ENCODE measurements at regions not wholly inside any gene's neighbourhood (a gene's known extent, or its start where the extent isn't known, plus 50 kb on each side); places are given as distances from the start of the nearest gene placed in this dataset.

DNA sequence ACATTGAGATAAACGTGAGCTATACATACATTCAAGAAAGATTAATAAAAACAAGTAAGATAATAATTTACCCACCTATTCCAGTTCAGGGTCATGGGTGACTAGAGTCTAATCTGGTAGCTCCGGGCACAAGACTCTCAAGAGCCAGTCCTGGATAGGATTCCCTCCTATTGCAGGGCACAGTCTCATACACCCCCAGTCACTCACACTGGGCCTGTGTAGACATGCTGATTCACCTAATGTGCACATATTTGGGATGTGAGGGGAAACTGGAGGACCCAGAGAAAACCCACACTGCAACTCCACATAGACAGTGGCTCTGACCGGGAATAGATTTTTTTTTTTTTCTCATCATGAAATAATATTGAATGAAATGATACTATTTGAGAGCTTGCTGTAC lies 81.5 kb upstream of the THUMPD2 start:
- in situ Hi-C loops (cut with HindIII; ENCODE audit: low sequenced_read_pairs): no loop called here
- TF ChIP-seq, protein P1, sequence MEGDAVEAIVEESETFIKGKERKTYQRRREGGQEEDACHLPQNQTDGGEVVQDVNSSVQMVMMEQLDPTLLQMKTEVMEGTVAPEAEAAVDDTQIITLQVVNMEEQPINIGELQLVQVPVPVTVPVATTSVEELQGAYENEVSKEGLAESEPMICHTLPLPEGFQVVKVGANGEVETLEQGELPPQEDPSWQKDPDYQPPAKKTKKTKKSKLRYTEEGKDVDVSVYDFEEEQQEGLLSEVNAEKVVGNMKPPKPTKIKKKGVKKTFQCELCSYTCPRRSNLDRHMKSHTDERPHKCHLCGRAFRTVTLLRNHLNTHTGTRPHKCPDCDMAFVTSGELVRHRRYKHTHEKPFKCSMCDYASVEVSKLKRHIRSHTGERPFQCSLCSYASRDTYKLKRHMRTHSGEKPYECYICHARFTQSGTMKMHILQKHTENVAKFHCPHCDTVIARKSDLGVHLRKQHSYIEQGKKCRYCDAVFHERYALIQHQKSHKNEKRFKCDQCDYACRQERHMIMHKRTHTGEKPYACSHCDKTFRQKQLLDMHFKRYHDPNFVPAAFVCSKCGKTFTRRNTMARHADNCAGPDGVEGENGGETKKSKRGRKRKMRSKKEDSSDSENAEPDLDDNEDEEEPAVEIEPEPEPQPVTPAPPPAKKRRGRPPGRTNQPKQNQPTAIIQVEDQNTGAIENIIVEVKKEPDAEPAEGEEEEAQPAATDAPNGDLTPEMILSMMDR (IDR thresholded peaks at IDR 0.05; ENCODE audit: low read depth, low read length, missing control alignments): no peak
- no peak for DNase-seq (ENCODE audit: low read depth)
- no peak overlapping the region for H3K4me3 ChIP-seq (ENCODE audit: low read depth, low read length)

DNA sequence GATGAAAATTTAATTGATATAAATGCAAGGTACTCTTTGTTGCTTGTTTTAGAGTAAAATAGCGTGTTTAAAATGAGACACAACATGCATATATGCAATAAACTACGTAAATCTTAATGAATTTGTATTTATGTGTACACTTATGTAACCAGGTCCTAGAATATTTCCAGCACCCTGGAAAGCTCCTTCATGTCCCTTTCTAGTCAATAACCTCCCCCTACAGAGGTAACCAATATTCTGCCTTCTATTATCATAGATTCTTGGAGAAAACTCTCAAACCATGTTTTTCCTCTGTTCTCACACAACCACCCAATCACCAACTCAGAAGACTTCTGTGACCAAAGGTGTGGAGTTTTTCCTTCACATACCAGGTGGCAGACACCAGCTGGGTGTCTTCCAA lies 79.6 kb upstream of the THUMPD2 start:
- in situ Hi-C loops (cut with HindIII; ENCODE audit: low sequenced_read_pairs): no loop called here
- TF ChIP-seq, protein P1 (IDR thresholded peaks at IDR 0.05; ENCODE audit: low read depth, low read length, missing control alignments): no peak
- no peak overlapping the region for H3K4me3 ChIP-seq (ENCODE audit: low read depth, low read length)
- DNase-seq (ENCODE audit: low read depth): no peak

DNA sequence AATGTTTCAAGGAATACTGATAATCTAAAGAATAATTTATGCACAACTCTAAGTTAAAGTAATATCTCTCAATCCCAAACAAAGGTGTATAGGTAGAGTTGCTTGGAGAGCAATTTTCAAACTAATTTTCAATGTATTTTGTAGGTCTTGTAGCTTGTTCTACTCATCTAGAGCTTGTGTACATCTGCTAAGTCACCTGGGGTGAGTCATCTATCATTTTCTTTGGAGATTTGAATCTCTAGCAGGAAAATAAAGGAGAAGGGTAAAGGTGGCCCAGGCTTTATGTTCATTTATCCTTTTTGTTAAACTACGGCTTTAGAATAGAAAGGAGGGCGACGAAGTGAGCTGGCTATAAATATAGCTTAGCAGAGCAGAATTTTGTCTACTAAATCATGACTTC lies 76.8 kb upstream of the THUMPD2 start:
- TF ChIP-seq, protein P1 (IDR thresholded peaks at IDR 0.05; ENCODE audit: low read depth, low read length, missing control alignments): no peak
- DNase-seq (ENCODE audit: low read depth): no peak
- H3K4me3 ChIP-seq (ENCODE audit: low read depth, low read length): no peak overlapping the region
- in situ Hi-C loops (cut with HindIII; ENCODE audit: low sequenced_read_pairs): no loop called here

DNA sequence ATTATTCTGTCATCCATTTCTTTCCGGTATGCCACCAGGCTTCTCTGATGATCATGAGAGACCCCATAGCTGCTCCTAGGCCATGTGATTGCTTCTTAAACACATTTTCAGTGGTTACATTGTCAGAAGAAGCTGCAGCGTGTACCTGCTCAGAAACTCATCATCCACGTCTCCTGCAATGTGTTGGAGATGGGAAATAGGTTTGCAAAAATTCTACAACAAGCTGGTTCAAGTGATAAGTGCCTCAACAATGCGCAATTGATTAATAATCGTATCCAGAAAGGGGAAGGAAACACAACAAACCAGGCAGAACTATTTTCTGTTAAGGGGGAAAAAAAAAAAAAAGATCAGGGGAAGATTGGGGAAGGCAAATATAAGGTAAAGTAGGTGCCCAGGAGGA lies 75.7 kb upstream of the THUMPD2 start:
- no peak for DNase-seq (ENCODE audit: low read depth)
- in situ Hi-C loops (cut with HindIII; ENCODE audit: low sequenced_read_pairs): no loop called here
- TF ChIP-seq, protein P1 (IDR thresholded peaks at IDR 0.05; ENCODE audit: low read depth, low read length, missing control alignments): no peak
- no peak overlapping the region for H3K4me3 ChIP-seq (ENCODE audit: low read depth, low read length)

DNA sequence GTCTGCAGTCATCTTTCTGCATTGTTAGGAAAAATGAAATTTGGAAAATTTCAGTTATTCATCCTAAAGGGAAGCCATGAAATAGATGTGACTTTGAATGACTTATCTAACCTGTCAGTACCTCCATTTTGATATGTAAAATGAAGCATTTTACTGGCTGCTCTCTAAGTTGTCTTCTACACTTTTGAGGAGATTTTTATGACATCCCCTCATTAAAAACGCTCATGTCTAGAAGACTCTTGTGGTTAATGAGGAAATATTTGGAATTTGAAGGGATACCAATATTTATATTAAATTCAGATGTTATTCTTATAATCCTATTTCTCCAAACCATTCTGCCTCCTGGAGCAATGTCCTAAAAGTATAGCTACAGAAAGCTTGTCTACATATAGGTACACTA lies 73.8 kb upstream of the THUMPD2 start:
- H3K4me3 ChIP-seq (ENCODE audit: low read depth, low read length): no peak overlapping the region
- TF ChIP-seq, protein P1 (IDR thresholded peaks at IDR 0.05; ENCODE audit: low read depth, low read length, missing control alignments): no peak
- in situ Hi-C loops (cut with HindIII; ENCODE audit: low sequenced_read_pairs): no loop called here
- DNase-seq (ENCODE audit: low read depth): no peak

DNA sequence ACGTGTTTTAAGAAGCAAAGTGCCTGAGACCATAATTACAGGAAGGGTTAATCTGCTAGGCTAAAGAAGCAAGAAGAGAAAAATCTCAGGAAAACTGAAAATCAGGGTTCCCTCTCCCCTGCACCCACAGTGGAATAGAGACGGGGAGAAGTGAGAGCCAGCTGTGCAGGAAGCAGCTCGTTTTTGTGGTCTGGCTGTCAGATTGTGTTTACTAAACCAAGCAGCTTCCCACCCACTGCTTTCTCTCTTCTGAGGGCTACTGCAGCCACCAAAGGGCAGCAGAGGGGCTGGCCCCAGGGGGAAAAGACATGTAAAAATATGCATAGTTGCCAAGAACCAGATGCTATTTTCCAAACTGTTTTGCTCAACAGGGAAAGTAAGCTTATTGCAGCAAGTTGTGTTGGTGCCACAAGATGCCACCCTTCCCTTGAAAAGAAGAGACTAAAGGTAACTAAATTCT lies 72.6 kb upstream of the THUMPD2 start:
- peak; percentile 29 for DNase-seq (ENCODE audit: low read depth)
- in situ Hi-C loops (cut with HindIII; ENCODE audit: low sequenced_read_pairs): no loop called here
- TF ChIP-seq, protein P1 (IDR thresholded peaks at IDR 0.05; ENCODE audit: low read depth, low read length, missing control alignments): no peak
- H3K4me3 ChIP-seq (ENCODE audit: low read depth, low read length): no peak overlapping the region

DNA sequence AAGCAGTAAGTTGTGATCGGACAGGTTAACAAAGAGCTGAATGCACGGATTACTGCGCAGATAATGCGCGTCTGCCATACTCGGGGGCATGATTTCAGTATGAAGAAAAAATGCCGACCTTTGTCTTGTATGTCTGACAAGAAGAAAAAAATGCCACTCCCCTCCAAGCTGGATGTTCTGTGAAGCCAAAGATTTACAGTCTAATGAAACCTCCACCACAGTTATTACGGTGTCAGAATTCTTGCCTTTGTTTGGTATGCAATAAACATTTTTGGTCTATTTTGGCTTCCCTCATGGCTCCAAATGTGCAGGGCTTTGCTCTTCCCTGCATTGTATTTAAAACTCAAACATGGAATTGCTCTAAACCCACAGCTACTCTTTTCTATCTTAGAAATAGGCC lies 72.2 kb upstream of the THUMPD2 start:
- no peak overlapping the region for H3K4me3 ChIP-seq (ENCODE audit: low read depth, low read length)
- in situ Hi-C loops (cut with HindIII; ENCODE audit: low sequenced_read_pairs): no loop called here
- peak; percentile 29 for DNase-seq (ENCODE audit: low read depth)
- TF ChIP-seq, protein P1 (IDR thresholded peaks at IDR 0.05; ENCODE audit: low read depth, low read length, missing control alignments): no peak
